Endothelial cell of umbilical vein (primary cell): ENCODE measurements at regions not wholly inside any gene's neighbourhood (a gene's known extent, or its start where the extent isn't known, plus 50 kb on each side); places are given as distances from the start of the nearest gene placed in this dataset.

Experiments used
- BruUV-seq: library from RNA; stranded (reverse); fragments of 400-500 nt; replicated peaks from 2 replicates; lab custom pipeline; 2021; lab: Mats Ljungman, UMichigan
- CTCF ChIA-PET: fragments of 300-600, 350-600 bp; sonication (Branson Sonifier 250); formaldehyde crosslinking; loops from one replicate; lab custom pipeline; 2021; ENCODE audit warnings: antibody characterized with exemption, inconsistent platforms; lab: Charles Lee
- POLR2A ChIA-PET: fragments of 300-600, 350-600 bp; sonication (Branson Sonifier 250); formaldehyde crosslinking; loops from one replicate; lab custom pipeline; 2021; ENCODE audit warnings: antibody characterized with exemption, inconsistent platforms; lab: Charles Lee
- DNase-seq: peaks from one replicate; pipeline ENCODE4 v3.0.0-alpha.2; 2011; ENCODE audit warnings: low read depth, low spot score
- FAIRE-seq: peaks from 2 replicates; lab custom pipeline; 2011; peaks lifted over from hg19 to GRCh38; lab: Jason Lieb, UNC
- H2AFZ ChIP-seq: 2 replicates; pipeline ENCODE4 v1.6.0; 2012; ENCODE audit warnings: low read depth, low read length, control low read depth, inconsistent platforms
- H3K27ac ChIP-seq: 2 replicates; pipeline ENCODE4 v1.5.1; 2011; ENCODE audit warnings: low read depth, mild to moderate bottlenecking, control low read depth, low read length, moderate library complexity; ENCODE audit not compliant: insufficient read depth
- H3K27me3 ChIP-seq, 2 experiments: 2 replicates each; pipeline versions ENCODE4 v1.6.0 to v1.6.1; 2011; ENCODE audit warnings: low read length in 2 of 2, mixed read lengths in 1 of 2; ENCODE audit not compliant: control insufficient read depth in 2 of 2, insufficient read depth in 2 of 2
- H3K36me3 ChIP-seq, 2 experiments: 2 replicates in 1 of 2; 3 replicates in 1 of 2; pipeline ENCODE4 v1.5.1; 2011; ENCODE audit warnings: low read length in 2 of 2, mild to moderate bottlenecking in 1 of 2, moderate library complexity in 1 of 2; ENCODE audit not compliant: control insufficient read depth in 2 of 2, insufficient read depth in 2 of 2; ENCODE audit errors: extremely low read depth in 1 of 2
- H3K4me1 ChIP-seq: 3 replicates; pipeline ENCODE4 v1.5.1; 2011; ENCODE audit warnings: mild to moderate bottlenecking, low read length; ENCODE audit not compliant: control insufficient read depth, insufficient read depth; ENCODE audit errors: extremely low read depth
- H3K4me2 ChIP-seq: 2 replicates; pipeline ENCODE4 v1.6.1; 2011; ENCODE audit warnings: low read length, control low read depth, mixed read lengths; ENCODE audit not compliant: insufficient read depth
- H3K4me3 ChIP-seq, 3 experiments: fragments of 200-600 bp in 1 of 3; sonication (generic), shearing (Covaris generic) in 1 of 3; replicated peaks in 1 of 3; 2 replicates each; pipeline ENCODE4 v1.5.1; 2011 to 2016; ENCODE audit warnings: control low read depth in 3 of 3, low read length in 3 of 3, mild to moderate bottlenecking in 2 of 3, inconsistent platforms in 1 of 3, low read depth in 1 of 3, moderate library complexity in 1 of 3; ENCODE audit not compliant: insufficient read depth in 1 of 3
- H3K79me2 ChIP-seq: 2 replicates; pipeline ENCODE4 v1.6.0; 2012; ENCODE audit warnings: low read length, inconsistent platforms; ENCODE audit not compliant: control insufficient read depth, insufficient read depth
- H3K9ac ChIP-seq: replicated peaks from 2 replicates; pipeline ENCODE3; 2011; ENCODE audit warnings: low read length, control low read depth; ENCODE audit not compliant: insufficient read depth; ENCODE audit errors: extremely low read depth
- H3K9me1 ChIP-seq: replicated peaks from 3 replicates; pipeline ENCODE4 v1.6.0; 2011; ENCODE audit warnings: mild to moderate bottlenecking, low read length; ENCODE audit not compliant: control insufficient read depth, insufficient read depth; ENCODE audit errors: extremely low read depth
- H3K9me3 ChIP-seq: replicated peaks from 2 replicates; pipeline ENCODE4 v1.5.1; 2012; ENCODE audit warnings: low read length, inconsistent platforms; ENCODE audit not compliant: control insufficient read depth, insufficient read depth
- H4K20me1 ChIP-seq: replicated peaks from 2 replicates; pipeline ENCODE3; 2011; ENCODE audit warnings: mild to moderate bottlenecking, low read length; ENCODE audit not compliant: control insufficient read depth, insufficient read depth; ENCODE audit errors: extremely low read depth
- EZH2 ChIP-seq: IDR thresholded peaks from 2 replicates; pipeline ENCODE4 v1.6.1; 2012; ENCODE audit warnings: borderline replicate concordance, low read depth, mild to moderate bottlenecking, moderate library complexity, low read length, inconsistent platforms; ENCODE audit not compliant: severe bottlenecking
- FOS ChIP-seq: IDR thresholded peaks from 2 replicates; pipeline ENCODE4 v1.6.1; 2011; ENCODE audit warnings: mild to moderate bottlenecking, low read length, moderate library complexity, borderline replicate concordance; ENCODE audit not compliant: insufficient read depth
- GATA2 ChIP-seq: IDR thresholded peaks from 2 replicates; pipeline ENCODE4 v1.7.0; 2011; ENCODE audit warnings: low read depth, mild to moderate bottlenecking, moderate library complexity, mixed read lengths, low read length; ENCODE audit not compliant: insufficient read length, insufficient read depth
- JUN ChIP-seq: IDR thresholded peaks from 2 replicates; pipeline ENCODE4 v1.6.1; 2011; ENCODE audit warnings: borderline replicate concordance, low read depth; ENCODE audit not compliant: insufficient read length, insufficient read depth
- MYC ChIP-seq: IDR thresholded peaks from one replicate; pipeline ENCODE4 v1.6.1; 2011; ENCODE audit warnings: mild to moderate bottlenecking, low read depth, low read length
- POLR2A ChIP-seq: IDR thresholded peaks from 2 replicates; pipeline ENCODE4 v1.6.1; 2012; ENCODE audit warnings: low read depth, mild to moderate bottlenecking, control low read depth, low read length
- POLR2AphosphoS5 ChIP-seq: IDR thresholded peaks from 2 replicates; pipeline ENCODE4 v1.6.1; 2012; ENCODE audit warnings: low read depth, mild to moderate bottlenecking, control low read depth, low read length, moderate library complexity; ENCODE audit not compliant: insufficient read depth
- dilution Hi-C: fragments of 300-500 bp; cut with MboI; formaldehyde crosslinking; loops from one replicate; pipeline ENCODE4 v1.15.0; 2019; ENCODE audit warnings: low sequenced_read_pairs; ENCODE audit not compliant: extremely low pct_ligation_motif_present
- intact Hi-C: fragments of 100-400 bp; cut with micrococcal nuclease; formaldehyde crosslinking; loops from one replicate; pipeline ENCODE4 v1.10.0; 2022
- TF ChIP-seq, protein P1 (sequence below), 2 donors: IDR thresholded peaks; 1 replicate in 1 of 2; 2 replicates in 1 of 2; pipeline ENCODE4 v1.5.1; 2011; ENCODE audit warnings: low read length in 2 of 2, mild to moderate bottlenecking in 2 of 2, moderate library complexity in 2 of 2, control low read depth in 1 of 2, inconsistent platforms in 1 of 2, low read depth in 1 of 2; ENCODE audit not compliant: insufficient read depth in 1 of 2; ENCODE audit errors: extremely low read depth in 1 of 2
- TF ChIP-seq, protein P2 (sequence below): IDR thresholded peaks from 2 replicates; pipeline ENCODE4 v1.6.1; 2011; ENCODE audit not compliant: insufficient read depth, insufficient read length

DNA sequence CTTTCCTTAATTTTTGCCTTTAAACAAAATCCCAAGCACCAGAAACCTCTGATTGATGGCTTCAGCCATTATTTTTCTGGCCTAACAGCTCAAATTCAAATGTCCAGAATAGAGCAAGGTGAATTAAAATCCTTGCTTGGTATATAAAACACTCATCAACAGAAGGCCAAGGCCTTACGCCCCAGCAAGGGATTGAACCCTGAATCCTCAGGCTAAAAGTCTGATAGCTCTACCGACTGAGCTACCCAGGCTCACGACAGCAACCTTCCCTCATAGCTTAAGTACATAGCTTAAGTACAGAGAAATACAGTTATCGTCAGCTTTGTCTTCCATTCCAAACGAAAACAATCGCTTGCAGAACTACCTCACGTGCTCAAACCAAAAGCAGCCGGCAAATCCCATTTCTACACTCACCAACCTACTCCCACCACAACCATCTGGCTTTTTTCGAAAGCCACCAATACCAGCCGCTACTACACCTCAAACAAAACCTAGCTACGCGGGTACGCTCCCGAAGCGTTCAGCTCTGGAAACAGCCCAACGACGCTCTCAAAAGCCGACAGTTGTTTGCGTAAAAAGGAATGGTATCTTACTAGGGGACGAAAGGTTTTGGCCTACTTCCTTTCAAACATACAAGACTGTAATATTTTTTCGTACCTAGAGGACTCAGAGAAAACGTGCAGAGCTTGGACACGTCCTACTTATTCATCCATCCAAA, 167.5 kb downstream of the GPX5 start:
- Histone ChIP-seq H3K9ac (no peak overlapping the region), H3K27ac (no peak overlapping the region), H3K4me2 (no peak overlapping the region), H3K79me2 (no peaks in the 10 kb centered on the region), H3K9me1 (no peaks in the 10 kb centered on the region), H4K20me1 (no peaks in the 10 kb centered on the region), H3K4me3 (no peak overlapping the region), H3K27me3 (peaks cover 48 to 49% of the 10 kb centered on the region in 2 experiments), H2AFZ (no peak overlapping the region), H3K4me1 (peaks cover 2% of the 10 kb centered on the region), H3K9me3 (no peaks in the 10 kb centered on the region), H3K36me3 (no peaks in the 10 kb centered on the region)
- dilution Hi-C loops = no loop called here
- TF ChIP-seq JUN (no peak), MYC (no peak), POLR2AphosphoS5 (no peak), EZH2 (no peak), GATA2 (no peak), FOS (no peak), POLR2A (no peak)
- TF ChIP-seq, protein P1, sequence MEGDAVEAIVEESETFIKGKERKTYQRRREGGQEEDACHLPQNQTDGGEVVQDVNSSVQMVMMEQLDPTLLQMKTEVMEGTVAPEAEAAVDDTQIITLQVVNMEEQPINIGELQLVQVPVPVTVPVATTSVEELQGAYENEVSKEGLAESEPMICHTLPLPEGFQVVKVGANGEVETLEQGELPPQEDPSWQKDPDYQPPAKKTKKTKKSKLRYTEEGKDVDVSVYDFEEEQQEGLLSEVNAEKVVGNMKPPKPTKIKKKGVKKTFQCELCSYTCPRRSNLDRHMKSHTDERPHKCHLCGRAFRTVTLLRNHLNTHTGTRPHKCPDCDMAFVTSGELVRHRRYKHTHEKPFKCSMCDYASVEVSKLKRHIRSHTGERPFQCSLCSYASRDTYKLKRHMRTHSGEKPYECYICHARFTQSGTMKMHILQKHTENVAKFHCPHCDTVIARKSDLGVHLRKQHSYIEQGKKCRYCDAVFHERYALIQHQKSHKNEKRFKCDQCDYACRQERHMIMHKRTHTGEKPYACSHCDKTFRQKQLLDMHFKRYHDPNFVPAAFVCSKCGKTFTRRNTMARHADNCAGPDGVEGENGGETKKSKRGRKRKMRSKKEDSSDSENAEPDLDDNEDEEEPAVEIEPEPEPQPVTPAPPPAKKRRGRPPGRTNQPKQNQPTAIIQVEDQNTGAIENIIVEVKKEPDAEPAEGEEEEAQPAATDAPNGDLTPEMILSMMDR (IDR thresholded peaks at IDR 0.05; ENCODE audit: extremely low read depth in 1 of 2, insufficient read depth in 1 of 2, low read depth in 1 of 2, low read length in 2 of 2) = no peak
- TF ChIP-seq, protein P2, sequence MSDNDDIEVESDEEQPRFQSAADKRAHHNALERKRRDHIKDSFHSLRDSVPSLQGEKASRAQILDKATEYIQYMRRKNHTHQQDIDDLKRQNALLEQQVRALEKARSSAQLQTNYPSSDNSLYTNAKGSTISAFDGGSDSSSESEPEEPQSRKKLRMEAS = no peak
- ChIA-PET CTCF (no interaction called here), POLR2A (no interaction called here)
- FAIRE-seq (no peak), DNase-seq (no peak)
- intact Hi-C loops = no loop called here
- no TSS peak for BruUV-seq
